Glutamatergic neuron (in vitro differentiated cells): ENCODE measurements at regions not wholly inside any gene's neighbourhood (a gene's known extent, or its start where the extent isn't known, plus 50 kb on each side); places are given as distances from the start of the nearest gene placed in this dataset.

Source experiments
- DNase-seq: peaks from one replicate; pipeline ENCODE4 v3.0.0; 2022
- H3K27ac Mint-ChIP-seq: one replicate; pipeline ENCODE4 v1.8.0; 2020; ENCODE audit warnings: mild to moderate bottlenecking, mixed read lengths, inconsistent platforms; ENCODE audit not compliant: unreplicated experiment
- H3K27me3 Mint-ChIP-seq: one replicate; pipeline ENCODE4 v1.8.0; 2020; ENCODE audit warnings: mild to moderate bottlenecking, moderate library complexity, mixed read lengths, inconsistent platforms; ENCODE audit not compliant: unreplicated experiment
- H3K36me3 Mint-ChIP-seq: one replicate; pipeline ENCODE4 v1.8.0; 2020; ENCODE audit warnings: mild to moderate bottlenecking, mixed read lengths, inconsistent platforms; ENCODE audit not compliant: unreplicated experiment
- H3K4me1 Mint-ChIP-seq: one replicate; pipeline ENCODE4 v1.8.0; 2020; ENCODE audit warnings: mild to moderate bottlenecking, low read depth, mixed read lengths, inconsistent platforms; ENCODE audit not compliant: unreplicated experiment
- H3K4me3 Mint-ChIP-seq: one replicate; pipeline ENCODE4 v1.8.0; 2020; ENCODE audit warnings: mild to moderate bottlenecking, mixed read lengths, inconsistent platforms; ENCODE audit not compliant: unreplicated experiment
- H3K9me3 Mint-ChIP-seq: one replicate; pipeline ENCODE4 v1.8.0; 2020; ENCODE audit warnings: mild to moderate bottlenecking, moderate library complexity, mixed read lengths, inconsistent platforms; ENCODE audit not compliant: unreplicated experiment
- TF ChIP-seq, protein P1 (sequence below): fragments of 200-600 bp; sonication (generic); IDR thresholded peaks from one replicate; pipeline ENCODE4 v1.5.0; 2021; ENCODE audit not compliant: partially characterized antibody, unreplicated experiment

DNA sequence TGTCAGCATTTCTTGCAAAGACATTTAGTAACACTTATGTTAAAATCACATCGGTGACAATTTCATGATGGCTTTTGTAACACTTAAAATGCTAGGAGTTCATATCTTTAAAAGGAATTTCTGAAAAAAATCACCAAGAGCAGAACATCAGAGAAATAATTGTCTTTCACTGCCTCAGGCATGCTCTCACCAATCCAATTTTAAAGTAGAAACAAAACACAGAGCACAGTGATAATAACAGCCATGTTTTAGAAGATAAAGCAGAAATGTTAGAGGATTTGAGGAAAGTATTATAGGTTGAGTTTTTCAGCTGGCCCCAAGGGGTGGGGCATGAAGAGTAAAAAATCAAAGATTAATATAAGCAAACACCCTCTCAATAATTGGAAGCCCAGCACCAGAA is 1037.6 kb downstream of the DSC3 start:
- no peaks in the 10 kb centered on the region for H3K4me1 Mint-ChIP-seq
- DNase-seq = no peak
- no peak overlapping the region for H3K27ac Mint-ChIP-seq
- no peaks in the 10 kb centered on the region for H3K36me3 Mint-ChIP-seq
- no peaks in the 10 kb centered on the region for H3K27me3 Mint-ChIP-seq
- no peak overlapping the region for H3K4me3 Mint-ChIP-seq
- TF ChIP-seq, protein P1, sequence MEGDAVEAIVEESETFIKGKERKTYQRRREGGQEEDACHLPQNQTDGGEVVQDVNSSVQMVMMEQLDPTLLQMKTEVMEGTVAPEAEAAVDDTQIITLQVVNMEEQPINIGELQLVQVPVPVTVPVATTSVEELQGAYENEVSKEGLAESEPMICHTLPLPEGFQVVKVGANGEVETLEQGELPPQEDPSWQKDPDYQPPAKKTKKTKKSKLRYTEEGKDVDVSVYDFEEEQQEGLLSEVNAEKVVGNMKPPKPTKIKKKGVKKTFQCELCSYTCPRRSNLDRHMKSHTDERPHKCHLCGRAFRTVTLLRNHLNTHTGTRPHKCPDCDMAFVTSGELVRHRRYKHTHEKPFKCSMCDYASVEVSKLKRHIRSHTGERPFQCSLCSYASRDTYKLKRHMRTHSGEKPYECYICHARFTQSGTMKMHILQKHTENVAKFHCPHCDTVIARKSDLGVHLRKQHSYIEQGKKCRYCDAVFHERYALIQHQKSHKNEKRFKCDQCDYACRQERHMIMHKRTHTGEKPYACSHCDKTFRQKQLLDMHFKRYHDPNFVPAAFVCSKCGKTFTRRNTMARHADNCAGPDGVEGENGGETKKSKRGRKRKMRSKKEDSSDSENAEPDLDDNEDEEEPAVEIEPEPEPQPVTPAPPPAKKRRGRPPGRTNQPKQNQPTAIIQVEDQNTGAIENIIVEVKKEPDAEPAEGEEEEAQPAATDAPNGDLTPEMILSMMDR = no peak
- H3K9me3 Mint-ChIP-seq = no peaks in the 10 kb centered on the region

DNA sequence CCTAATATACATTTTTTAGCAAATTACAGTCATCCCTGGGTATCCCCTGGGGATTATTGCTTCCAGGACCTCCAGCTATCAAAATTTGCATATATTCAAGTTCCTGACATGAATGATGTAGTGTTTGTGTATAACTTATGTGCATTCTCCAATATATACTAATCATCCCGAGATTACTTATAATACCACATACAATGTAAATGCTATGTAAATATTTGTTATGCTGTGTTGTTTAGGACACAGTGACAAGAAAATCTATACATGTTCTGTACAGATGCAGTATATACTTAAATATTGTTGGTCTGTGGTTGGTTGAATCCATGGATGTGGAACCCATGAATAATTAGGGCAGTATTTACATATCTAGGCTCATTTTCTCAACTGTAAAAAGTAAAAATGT is 1060.3 kb downstream of the DSC3 start:
- Mint-ChIP-seq H3K36me3 (no peaks in the 10 kb centered on the region), H3K4me3 (no peak overlapping the region), H3K27me3 (no peaks in the 10 kb centered on the region), H3K27ac (no peak overlapping the region), H3K4me1 (no peaks in the 10 kb centered on the region), H3K9me3 (peaks cover 5% of the 10 kb centered on the region)
- TF ChIP-seq, protein P1 = no peak
- no peak for DNase-seq

DNA sequence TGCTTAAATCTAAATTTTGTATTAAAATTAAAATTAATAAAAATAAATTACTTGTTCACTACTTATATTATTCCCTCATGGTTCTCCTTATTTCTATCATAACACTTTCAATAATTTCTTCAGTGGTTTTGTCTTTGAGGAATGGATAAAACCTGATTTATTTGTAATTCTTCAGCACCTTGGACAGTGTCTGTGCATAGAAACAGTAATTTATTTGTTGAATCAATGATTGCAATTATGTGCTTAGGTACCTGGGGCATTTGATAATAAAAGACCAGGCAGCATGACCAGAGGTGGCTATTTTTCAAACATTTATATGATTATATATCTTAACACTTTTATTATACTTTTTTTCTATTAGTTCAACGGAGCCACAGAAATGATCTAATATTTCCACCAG is 1062.7 kb downstream of the DSC3 start:
- H3K36me3 Mint-ChIP-seq = no peaks in the 10 kb centered on the region
- H3K9me3 Mint-ChIP-seq = peaks cover 5% of the 10 kb centered on the region
- H3K27ac Mint-ChIP-seq = no peak overlapping the region
- TF ChIP-seq, protein P1 = no peak
- H3K4me3 Mint-ChIP-seq = no peak overlapping the region
- no peaks in the 10 kb centered on the region for H3K4me1 Mint-ChIP-seq
- no peak for DNase-seq
- no peaks in the 10 kb centered on the region for H3K27me3 Mint-ChIP-seq

DNA sequence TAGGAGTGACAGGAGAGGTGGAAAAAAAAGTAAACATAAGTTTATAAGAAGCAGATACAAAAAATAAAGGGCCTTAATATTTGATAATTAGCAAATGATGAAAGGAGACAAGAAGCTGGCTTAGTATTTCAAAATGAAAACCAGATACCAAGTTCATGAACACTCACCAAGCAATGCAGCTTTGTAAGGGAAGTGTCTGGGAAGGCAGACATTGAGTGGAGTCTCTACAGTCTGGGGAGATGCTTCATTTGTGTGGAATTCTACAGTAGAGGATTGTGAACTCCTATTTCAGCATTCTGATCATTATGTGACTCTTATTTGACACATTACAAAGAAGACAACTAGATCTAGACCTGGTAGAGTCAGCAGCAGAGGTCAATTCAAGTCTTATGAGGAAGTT is 1072.7 kb downstream of the DSC3 start:
- Mint-ChIP-seq H3K36me3 (no peaks in the 10 kb centered on the region), H3K27me3 (no peaks in the 10 kb centered on the region), H3K4me1 (no peaks in the 10 kb centered on the region), H3K4me3 (no peak overlapping the region), H3K9me3 (no peaks in the 10 kb centered on the region), H3K27ac (no peak overlapping the region)
- TF ChIP-seq, protein P1 = no peak
- no peak for DNase-seq

DNA sequence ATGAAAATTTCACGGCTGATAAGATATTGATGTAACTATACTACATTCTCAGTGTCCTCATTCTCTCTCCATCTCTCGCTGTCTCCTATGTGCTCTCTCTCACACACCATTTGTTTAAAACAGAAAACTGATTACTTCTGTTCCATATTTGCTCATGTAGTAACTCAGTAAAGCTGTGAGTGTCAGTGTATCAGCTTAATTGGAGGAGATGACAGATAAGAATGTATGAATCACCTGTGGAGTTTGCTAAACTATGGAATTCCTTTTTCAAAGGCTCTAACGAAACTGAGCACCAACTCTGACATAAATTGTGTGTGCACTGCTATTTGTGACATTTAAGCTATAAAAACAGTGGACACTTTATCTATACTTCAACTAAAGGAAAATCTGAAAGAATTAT is 1080.0 kb downstream of the DSC3 start:
- TF ChIP-seq, protein P1 = no peak
- Mint-ChIP-seq H3K36me3 (no peaks in the 10 kb centered on the region), H3K4me3 (no peak overlapping the region), H3K9me3 (no peaks in the 10 kb centered on the region), H3K27ac (no peak overlapping the region), H3K27me3 (peaks cover 2% of the 10 kb centered on the region), H3K4me1 (no peaks in the 10 kb centered on the region)
- no peak for DNase-seq
